ENCODE measurements at regions not wholly inside any gene's neighbourhood (a gene's known extent, or its start where the extent isn't known, plus 50 kb on each side); places are given as distances from the start of the nearest gene placed in this dataset.
A peak's percentile ranks its signal among the peaks of the same experiment; 100 is the strongest.

DNA sequence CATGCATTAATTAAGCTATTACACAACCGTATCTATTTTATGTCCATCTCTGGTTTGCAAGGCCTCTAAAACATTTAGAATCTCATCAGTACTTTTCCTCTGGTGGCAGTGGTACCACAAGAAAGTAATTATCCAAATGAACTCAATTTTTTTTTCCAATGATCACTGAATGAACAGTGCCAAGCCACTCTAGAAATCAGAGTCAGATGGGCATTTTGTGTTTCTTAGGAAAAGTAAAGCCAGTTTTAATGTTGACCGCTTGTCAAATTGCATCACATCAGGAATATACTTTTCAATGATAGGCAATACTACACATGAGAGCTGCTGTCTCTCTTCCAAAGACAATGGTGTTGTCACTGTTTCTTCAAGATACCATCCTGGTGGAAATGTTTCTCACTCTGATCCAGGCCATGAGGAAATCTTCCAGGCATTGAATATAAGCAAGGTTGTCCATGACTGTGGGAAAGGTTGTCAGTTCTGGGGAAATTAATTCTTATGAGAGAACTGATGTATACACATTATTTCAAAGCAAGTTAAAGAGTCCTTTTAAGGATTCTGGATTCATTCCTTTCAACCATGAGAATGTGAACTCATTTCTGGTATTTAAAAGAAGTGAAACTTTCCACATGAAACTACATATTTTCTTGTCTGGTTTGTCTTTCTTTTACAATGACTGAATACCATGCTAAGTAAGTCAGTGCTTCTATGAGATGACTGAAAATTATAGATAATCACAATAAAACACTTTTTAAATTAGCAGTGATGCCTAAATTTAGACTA, 108.8 kb upstream of the TCF21 start:
- ATAC-seq, result no peak
- Histone ChIP-seq H3K36me3 (no peaks in the 10 kb centered on the region), H3K9me3 (no peaks in the 10 kb centered on the region), H3K4me3 (no peak overlapping the region), H3K27me3 (no peaks in the 10 kb centered on the region), H3K27ac (peak overlapping the region in 1 of 12 donors; percentile 15), H3K4me1 (peaks cover 0 to 12% (median 0%) of the 10 kb centered on the region in 12 donors)
- no peak for TF ChIP-seq CTCF (IDR thresholded peaks at IDR 0.05)
- WGBS, 4 donors, result 91 to 98% (median 94%) methylated on average over 2 of the region's 2 CpGs
- intact Hi-C loops (cut with DNase I), result no loop called here
- DNase-seq, result no peak

DNA sequence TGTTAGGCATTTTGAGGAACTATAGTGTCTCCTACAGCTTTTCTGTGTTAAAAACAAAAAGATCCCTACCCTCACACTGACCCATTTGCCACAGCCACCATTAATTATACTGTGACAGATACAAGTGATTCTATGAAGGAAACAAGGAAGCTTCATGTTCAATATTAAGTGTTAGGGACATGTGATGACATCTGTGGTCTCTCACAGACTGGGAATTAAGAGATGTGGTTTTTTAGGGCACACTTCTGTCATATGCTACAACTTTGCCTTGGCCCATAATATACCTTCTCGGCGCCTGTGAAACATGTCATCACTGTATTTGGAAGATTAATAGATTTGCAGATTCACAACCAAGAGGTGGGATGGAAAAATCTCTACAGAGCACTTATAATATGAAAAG, 102.9 kb upstream of the TCF21 start:
- DNase-seq (no peak), ATAC-seq (no peak)
- WGBS, 4 donors, result 83 to 96% (median 91%) methylated on average over 2 of the region's 2 CpGs
- Histone ChIP-seq H3K4me1 (no peaks in the 10 kb centered on the region), H3K9me3 (no peaks in the 10 kb centered on the region), H3K27ac (no peak overlapping the region), H3K27me3 (no peaks in the 10 kb centered on the region), H3K4me3 (no peak overlapping the region), H3K36me3 (no peaks in the 10 kb centered on the region)
- intact Hi-C loops (cut with DNase I), result no loop called here
- TF ChIP-seq CTCF (IDR thresholded peaks at IDR 0.05), result no peak
- no peak for TF ChIP-seq POLR2A (IDR thresholded peaks at IDR 0.05)

GRCh38 chr6:133787122-133787521, 101.8 kb upstream of the TCF21 start:
- DNase-seq (no peak), ATAC-seq (no peak)
- Histone ChIP-seq H3K4me3 (no peak overlapping the region), H3K27me3 (no peaks in the 10 kb centered on the region), H3K9me3 (no peaks in the 10 kb centered on the region), H3K27ac (no peak overlapping the region), H3K4me1 (no peaks in the 10 kb centered on the region), H3K36me3 (no peaks in the 10 kb centered on the region)
- TF ChIP-seq POLR2A (IDR thresholded peaks at IDR 0.05) (no peak), CTCF (IDR thresholded peaks at IDR 0.05) (no peak)
- intact Hi-C loops (cut with DNase I), result no loop called here
- WGBS, 4 donors, result 71 to 80% (median 73%) methylated on average over 3 of the region's 3 CpGs

DNA sequence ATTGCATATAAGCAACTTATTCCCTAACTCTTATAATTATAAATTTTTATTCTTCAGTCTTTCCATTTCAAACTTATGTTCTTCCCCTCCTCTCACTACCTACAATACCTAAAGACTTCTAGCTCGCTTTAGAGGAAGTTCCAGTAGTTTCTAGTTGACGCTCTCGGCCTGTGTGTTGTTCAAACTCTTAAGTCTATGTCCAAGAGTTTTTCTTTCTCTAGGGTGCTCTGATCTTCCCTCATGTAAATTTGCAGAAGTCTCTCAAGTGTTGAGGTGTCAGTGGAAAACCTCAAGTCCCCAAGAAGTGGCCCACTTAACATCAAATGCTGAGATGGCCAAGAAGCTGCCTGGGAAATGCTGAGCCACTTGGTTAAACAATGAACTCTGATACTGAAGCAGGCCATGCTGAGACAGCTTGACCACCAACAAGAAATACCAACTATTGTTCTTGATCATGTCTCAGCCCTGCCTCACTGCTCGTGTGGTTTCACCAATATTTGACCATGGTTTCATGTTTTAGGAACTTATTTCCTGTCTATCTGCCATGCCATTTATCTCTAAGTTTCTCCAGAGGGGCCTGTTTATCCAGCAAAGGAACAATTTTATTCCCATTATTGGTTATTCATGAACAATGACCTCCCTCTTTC, 100.9 kb upstream of the TCF21 start:
- no peak overlapping the region for H3K4me3 ChIP-seq
- no peaks in the 10 kb centered on the region for H3K4me1 ChIP-seq
- ATAC-seq (no peak), DNase-seq (no peak)
- intact Hi-C loops (cut with DNase I), result no loop called here
- H3K27me3 ChIP-seq, result no peaks in the 10 kb centered on the region
- 51 to 61% (median 57%) methylated on average over 4 of the region's 4 CpGs for WGBS, 4 donors
- H3K27ac ChIP-seq, result no peak overlapping the region
- H3K9me3 ChIP-seq, result no peaks in the 10 kb centered on the region
- TF ChIP-seq POLR2A (IDR thresholded peaks at IDR 0.05) (no peak), CTCF (IDR thresholded peaks at IDR 0.05) (no peak)
- no peaks in the 10 kb centered on the region for H3K36me3 ChIP-seq

Data from heart left ventricle (tissue), 16 donors.